GM12878 (cell line): ENCODE measurements at regions not wholly inside any gene's neighbourhood (a gene's known extent, or its start where the extent isn't known, plus 50 kb on each side); places are given as distances from the start of the nearest gene placed in this dataset.

Experiments used
- ATAC-seq: fragments of 200-7000 bp; cut with Tn5 transposase; 3 replicates; pipeline ENCODE4 v1.9.1; 2020; ENCODE audit warnings: mild to moderate bottlenecking, moderate library complexity
- BruUV-seq: library from RNA; stranded (reverse); fragments of 400-500 nt; replicated peaks from 2 replicates; lab custom pipeline; 2021; lab: Mats Ljungman, UMichigan
- CTCF ChIA-PET: fragments of 300-600 bp; sonication (Branson Sonifier 250); formaldehyde crosslinking; extraction: SDS; loops from one replicate; lab custom pipeline; 2021; ENCODE audit warnings: inconsistent platforms; lab: Yijun Ruan, JAX
- POLR2A ChIA-PET: fragments of 350-600 bp; formaldehyde crosslinking; extraction: SDS; loops from one replicate; lab custom pipeline; 2021; ENCODE audit warnings: inconsistent platforms; lab: Charles Lee
- RAD21 ChIA-PET: fragments of 300-600 bp; sonication (Branson Sonifier 250); formaldehyde crosslinking; loops from one replicate; lab custom pipeline; 2023; ENCODE audit warnings: antibody characterized with exemption; ENCODE audit not compliant: unreplicated experiment; lab: Charles Lee
- SMC1A ChIA-PET: fragments of 300-600 bp; sonication (Branson Sonifier 250); formaldehyde crosslinking; loops from one replicate; lab custom pipeline; 2023; ENCODE audit not compliant: unreplicated experiment, uncharacterized antibody; lab: Charles Lee
- DNase-seq: peaks from one replicate; pipeline ENCODE4 v3.0.0-alpha.2; 2011; ENCODE audit warnings: low read depth, low spot score
- FAIRE-seq: peaks from 3 replicates; lab custom pipeline; 2011; peaks lifted over from hg19 to GRCh38; lab: Jason Lieb, UNC
- H2AFZ ChIP-seq: 2 replicates; pipeline ENCODE4 v1.6.0; 2011; ENCODE audit warnings: low read depth, low read length, control low read depth; ENCODE audit not compliant: control insufficient read depth
- H3K27ac ChIP-seq: 2 replicates; pipeline ENCODE4 v1.5.1; 2011; ENCODE audit warnings: control low read depth; ENCODE audit not compliant: control insufficient read depth, insufficient read depth
- H3K27me3 ChIP-seq, 2 experiments: replicated peaks in 1 of 2; 2 replicates each; pipeline versions ENCODE4 v1.6.0 to v1.6.1; 2011; ENCODE audit warnings: low read length in 1 of 2; ENCODE audit not compliant: control insufficient read depth in 2 of 2, insufficient read depth in 2 of 2
- H3K36me3 ChIP-seq, 2 experiments: 2 replicates each; pipeline ENCODE4 v1.5.1; 2011; ENCODE audit warnings: low read length in 1 of 2; ENCODE audit not compliant: control insufficient read depth in 2 of 2, insufficient read depth in 2 of 2
- H3K4me1 ChIP-seq: 2 replicates; pipeline ENCODE4 v1.6.1; 2011; ENCODE audit warnings: mild to moderate bottlenecking, low read length, moderate library complexity, mixed read lengths; ENCODE audit not compliant: control insufficient read depth, insufficient read depth
- H3K4me2 ChIP-seq: 2 replicates; pipeline ENCODE4 v1.6.0; 2011; ENCODE audit warnings: control low read depth; ENCODE audit not compliant: control insufficient read depth, insufficient read depth
- H3K4me3 ChIP-seq: fragments of 200-600 bp; sonication (generic); 2 replicates; pipeline ENCODE4 v1.5.1; 2016
- H3K79me2 ChIP-seq: 2 replicates; pipeline ENCODE4 v1.6.0; 2011; ENCODE audit warnings: low read length; ENCODE audit not compliant: control insufficient read depth, insufficient read depth
- H3K9ac ChIP-seq: 2 replicates; pipeline ENCODE4 v1.8.0; 2011; ENCODE audit warnings: low read length, control low read depth, mixed read lengths; ENCODE audit not compliant: control insufficient read depth, insufficient read depth
- H3K9me3 ChIP-seq: replicated peaks from 3 replicates; pipeline ENCODE4 v1.5.1; 2011; ENCODE audit warnings: mild to moderate bottlenecking, low read length; ENCODE audit not compliant: control insufficient read depth, insufficient read depth
- H4K20me1 ChIP-seq: 2 replicates; pipeline ENCODE4 v1.6.0; 2011; ENCODE audit not compliant: control insufficient read depth, insufficient read depth
- BCL11A ChIP-seq: IDR thresholded peaks from 2 replicates; pipeline ENCODE4 v1.6.1; 2011; ENCODE audit warnings: low read depth, low read length
- BHLHE40 ChIP-seq, 2 experiments: fragments of 450-650 bp in 1 of 2; IDR thresholded peaks; 2 replicates each; pipeline ENCODE4 v1.6.1; 2011 to 2017; ENCODE audit warnings: low read depth in 2 of 2, borderline replicate concordance in 1 of 2, improper control_type of control experiment in 1 of 2, low read length in 1 of 2, mild to moderate bottlenecking in 1 of 2
- CHD1 ChIP-seq: IDR thresholded peaks from 2 replicates; pipeline ENCODE4 v1.6.1; 2012; ENCODE audit warnings: low read depth, low read length, improper control_type of control experiment
- CREB1 ChIP-seq: IDR thresholded peaks from 2 replicates; pipeline ENCODE4 v1.6.1; 2012; ENCODE audit warnings: low read depth, mild to moderate bottlenecking, inconsistent platforms
- IKZF1 ChIP-seq: fragments of 450-650 bp; conservative IDR thresholded peaks from 2 replicates; pipeline ENCODE4 v1.6.1; 2017; ENCODE audit warnings: antibody characterized with exemption, mild to moderate bottlenecking
- NFYA ChIP-seq: IDR thresholded peaks from 2 replicates; pipeline ENCODE4 v1.6.1; 2011; ENCODE audit warnings: low read depth, mild to moderate bottlenecking, low read length, improper control_type of control experiment, borderline replicate concordance
- NR2C2 ChIP-seq: IDR thresholded peaks from 2 replicates; pipeline ENCODE4 v1.6.1; 2011; ENCODE audit warnings: borderline replicate concordance, low read depth; ENCODE audit not compliant: control insufficient read depth, insufficient read length
- RELA ChIP-seq: fragments of 450-650 bp; IDR thresholded peaks from 2 replicates; pipeline ENCODE4 v1.8.0; 2014; ENCODE audit warnings: borderline replicate concordance; ENCODE audit not compliant: partially characterized antibody
- SMAD5 ChIP-seq: IDR thresholded peaks from 2 replicates; pipeline ENCODE4 v1.6.1; 2016; ENCODE audit warnings: antibody characterized with exemption, low read depth
- SP1 ChIP-seq: IDR thresholded peaks from one replicate; pipeline ENCODE4 v1.6.1; 2011; ENCODE audit warnings: low read depth, low read length
- SREBF2 ChIP-seq: IDR thresholded peaks from 2 replicates; pipeline ENCODE4 v1.6.1; 2012; ENCODE audit warnings: mild to moderate bottlenecking, low read length
- WGBS: methylation state at CpG from one replicate; pipeline ENCODE4 v1.1.6; 2016; ENCODE audit warnings: low lambda C conversion rate; ENCODE audit not compliant: insufficient replicate concordance, insufficient coverage; ENCODE audit errors: missing lambda C conversion rate; 5-methylcytosine and 5-hydroxymethylcytosine counted together
- in situ Hi-C: fragments of 300-500 bp; cut with MboI; formaldehyde crosslinking; loops from 9 replicates; pipeline ENCODE4 v1.14.3; 2018; ENCODE audit warnings: mixed read lengths
- intact Hi-C: fragments of 100-400 bp; cut with micrococcal nuclease; formaldehyde crosslinking; loops from one replicate; pipeline ENCODE4 v1.14.2; 2022; ENCODE audit not compliant: unreplicated experiment

GRCh38 chr19:30968841-30969399 is 380.3 kb downstream of the TSHZ3 start:
- H3K36me3 ChIP-seq = no peaks in the 10 kb centered on the region
- H3K9ac ChIP-seq = no peak overlapping the region
- POLR2A ChIA-PET = no interaction called here
- RAD21 ChIA-PET = no interaction called here
- BruUV-seq = no TSS peak
- no peaks in the 10 kb centered on the region for H3K27me3 ChIP-seq
- intact Hi-C loops (no loop called here), in situ Hi-C loops (no loop called here)
- no peaks in the 10 kb centered on the region for H3K79me2 ChIP-seq
- CTCF ChIA-PET = no interaction called here
- FAIRE-seq = no peak
- DNase-seq = no peak
- H3K4me1 ChIP-seq = no peaks in the 10 kb centered on the region
- no peak overlapping the region for H3K27ac ChIP-seq
- no peak for TF ChIP-seq SREBF2
- TF ChIP-seq NR2C2 = no peak
- no peak for TF ChIP-seq CHD1
- no peak for TF ChIP-seq SP1
- no peak for TF ChIP-seq BCL11A
- no peak for TF ChIP-seq RELA
- TF ChIP-seq IKZF1 = no peak
- TF ChIP-seq CREB1 = no peak
- TF ChIP-seq SMAD5 = no peak
- no peak for TF ChIP-seq BHLHE40 (IDR thresholded peaks at IDR 0.05; ENCODE audit: borderline replicate concordance in 1 of 2, low read depth in 2 of 2, low read length in 1 of 2)
- TF ChIP-seq NFYA = no peak
- no peaks in the 10 kb centered on the region for H4K20me1 ChIP-seq
- WGBS = 3% methylated on average over 5 of the region's 5 CpGs
- ATAC-seq = no peak
- H3K4me3 ChIP-seq = no peak overlapping the region
- H3K9me3 ChIP-seq = no peaks in the 10 kb centered on the region; the same call in 2 of the 3 replicates
- no peak overlapping the region for H2AFZ ChIP-seq
- SMC1A ChIA-PET = no interaction called here
- no peak overlapping the region for H3K4me2 ChIP-seq
